Hepatocyte (in vitro differentiated cells): ENCODE measurements at regions not wholly inside any gene's neighbourhood (a gene's known extent, or its start where the extent isn't known, plus 50 kb on each side); places are given as distances from the start of the nearest gene placed in this dataset.

Source experiments
- DNase-seq: peaks from one replicate; pipeline ENCODE4 v3.0.0-alpha.2; 2016; ENCODE audit warnings: low spot score
- H2AFZ ChIP-seq: fragments of 200-600 bp; sonication (generic); 2 replicates; pipeline ENCODE4 v1.6.0; 2016; ENCODE audit warnings: antibody characterized with exemption, mild to moderate bottlenecking
- H3K27ac ChIP-seq: fragments of 200-600 bp; sonication (generic); 2 replicates; pipeline ENCODE4 v1.5.1; 2016; ENCODE audit warnings: mild to moderate bottlenecking
- H3K27me3 ChIP-seq: fragments of 200-600 bp; sonication (generic); 2 replicates; pipeline ENCODE4 v1.6.1; 2016
- H3K36me3 ChIP-seq: fragments of 200-600 bp; sonication (generic); replicated peaks from 2 replicates; pipeline ENCODE4 v1.5.1; 2016; ENCODE audit warnings: low read depth; ENCODE audit not compliant: insufficient read depth
- H3K4me1 ChIP-seq: fragments of 200-600 bp; sonication (generic); 2 replicates; pipeline ENCODE4 v1.5.1; 2016; ENCODE audit warnings: mild to moderate bottlenecking, moderate library complexity; ENCODE audit not compliant: insufficient read depth
- H3K4me2 ChIP-seq: fragments of 200-600 bp; sonication (generic); 2 replicates; pipeline ENCODE4 v1.6.0; 2016
- H3K4me3 ChIP-seq: fragments of 200-600 bp; sonication (generic); 2 replicates; pipeline ENCODE4 v1.5.1; 2016; ENCODE audit warnings: mild to moderate bottlenecking
- H3K79me2 ChIP-seq: fragments of 200-600 bp; sonication (generic); 2 replicates; pipeline ENCODE4 v1.6.0; 2017; ENCODE audit warnings: mild to moderate bottlenecking
- H3K9me2 ChIP-seq: fragments of 200-600 bp; sonication (generic); replicated peaks from 2 replicates; pipeline ENCODE4 v1.6.0; 2017; ENCODE audit warnings: mild to moderate bottlenecking; ENCODE audit not compliant: insufficient read depth
- H3K9me3 ChIP-seq: fragments of 200-600 bp; sonication (generic); 2 replicates; pipeline ENCODE4 v1.5.1; 2016; ENCODE audit warnings: low read depth, mild to moderate bottlenecking
- H4K20me1 ChIP-seq: fragments of 200-600 bp; sonication (generic); 2 replicates; pipeline ENCODE4 v1.6.0; 2016; ENCODE audit warnings: mild to moderate bottlenecking; ENCODE audit not compliant: insufficient read depth, poor library complexity, severe bottlenecking
- CTCF ChIP-seq: fragments of 200-600 bp; sonication (generic); IDR thresholded peaks from 2 replicates; pipeline ENCODE4 v1.5.1; 2016; ENCODE audit warnings: antibody characterized with exemption, mild to moderate bottlenecking; ENCODE audit not compliant: poor library complexity
- EZH2 ChIP-seq: fragments of 200-600 bp; sonication (generic); IDR thresholded peaks from 2 replicates; pipeline ENCODE4 v1.6.1; 2016; ENCODE audit warnings: antibody characterized with exemption, mild to moderate bottlenecking, borderline replicate concordance
- EZH2phosphoT487 ChIP-seq: fragments of 200-600 bp; sonication (generic); IDR thresholded peaks from one replicate; pipeline ENCODE4 v1.6.1; 2018; ENCODE audit warnings: antibody characterized with exemption, mild to moderate bottlenecking, low read depth, moderate library complexity; ENCODE audit not compliant: unreplicated experiment, severe bottlenecking
- WGBS: methylation state at CpG from one replicate; pipeline ENCODE4 v1.1.6; 2016; ENCODE audit warnings: low lambda C conversion rate; ENCODE audit errors: missing lambda C conversion rate; 5-methylcytosine and 5-hydroxymethylcytosine counted together

GRCh38 chr2:21289989-21290388 is 166.2 kb downstream of the TDRD15 start:
- TF ChIP-seq EZH2phosphoT487 (no peak), EZH2 (no peak), CTCF (no peak)
- H3K36me3 ChIP-seq: no peaks in the 10 kb centered on the region
- no peaks in the 10 kb centered on the region for H4K20me1 ChIP-seq
- H3K9me2 ChIP-seq: no peaks in the 10 kb centered on the region
- H3K4me3 ChIP-seq: no peak overlapping the region
- no peak overlapping the region for H2AFZ ChIP-seq
- H3K79me2 ChIP-seq: no peaks in the 10 kb centered on the region
- no peak overlapping the region for H3K27ac ChIP-seq
- H3K27me3 ChIP-seq: no peaks in the 10 kb centered on the region
- no peak overlapping the region for H3K4me2 ChIP-seq
- H3K9me3 ChIP-seq: no peaks in the 10 kb centered on the region
- WGBS: 47% methylated on average over 3 of the region's 3 CpGs
- H3K4me1 ChIP-seq: peaks cover 5% of the 10 kb centered on the region
- peak; percentile 30 for DNase-seq

- Histone ChIP-seq H3K9me3 (no peaks in the 10 kb centered on the region), H3K4me1 (peaks cover 5% of the 10 kb centered on the region), H3K9me2 (no peaks in the 10 kb centered on the region), H3K79me2 (no peaks in the 10 kb centered on the region), H2AFZ (no peak overlapping the region), H3K4me3 (no peak overlapping the region), H3K4me2 (no peak overlapping the region), H4K20me1 (no peaks in the 10 kb centered on the region), H3K27ac (no peak overlapping the region), H3K27me3 (no peaks in the 10 kb centered on the region), H3K36me3 (no peaks in the 10 kb centered on the region)
- no peak for DNase-seq
- WGBS: 67% methylated on average over 1 of the region's 1 CpG
- TF ChIP-seq CTCF (no peak), EZH2phosphoT487 (no peak), EZH2 (no peak)
Observed at GRCh38 chr2:21291426-21291825, 167.7 kb downstream of the TDRD15 start.

GRCh38 chr2:21294446-21294845 is 170.7 kb downstream of the TDRD15 start:
- Histone ChIP-seq H3K79me2 (no peaks in the 10 kb centered on the region), H3K36me3 (no peaks in the 10 kb centered on the region), H4K20me1 (no peaks in the 10 kb centered on the region), H3K4me1 (peaks cover 5% of the 10 kb centered on the region), H3K4me2 (no peak overlapping the region), H2AFZ (no peak overlapping the region), H3K4me3 (no peak overlapping the region), H3K9me2 (no peaks in the 10 kb centered on the region), H3K9me3 (no peaks in the 10 kb centered on the region), H3K27me3 (no peaks in the 10 kb centered on the region), H3K27ac (no peak overlapping the region)
- 90% methylated on average over 2 of the region's 2 CpGs for WGBS
- DNase-seq: no peak
- TF ChIP-seq EZH2phosphoT487 (no peak), EZH2 (no peak), CTCF (no peak)

GRCh38 chr2:21299411-21299810 is 175.6 kb downstream of the TDRD15 start:
- H3K4me3 ChIP-seq: no peak overlapping the region
- H3K4me2 ChIP-seq: no peak overlapping the region
- no peak overlapping the region for H2AFZ ChIP-seq
- WGBS: 48% methylated on average over 2 of the region's 2 CpGs
- H3K27ac ChIP-seq: no peak overlapping the region
- no peaks in the 10 kb centered on the region for H3K4me1 ChIP-seq
- H3K36me3 ChIP-seq: no peaks in the 10 kb centered on the region
- no peak for DNase-seq
- H3K27me3 ChIP-seq: no peaks in the 10 kb centered on the region
- no peaks in the 10 kb centered on the region for H3K9me3 ChIP-seq
- no peaks in the 10 kb centered on the region for H3K9me2 ChIP-seq
- no peaks in the 10 kb centered on the region for H4K20me1 ChIP-seq
- TF ChIP-seq EZH2phosphoT487: no peak
- TF ChIP-seq CTCF: no peak
- TF ChIP-seq EZH2: no peak
- no peaks in the 10 kb centered on the region for H3K79me2 ChIP-seq
